MM.1S (cell line): ENCODE measurements at regions not wholly inside any gene's neighbourhood (a gene's known extent, or its start where the extent isn't known, plus 50 kb on each side); places are given as distances from the start of the nearest gene placed in this dataset.

Experiments
- DNase-seq: peaks from one replicate; pipeline ENCODE4 v3.0.0-alpha.2; 2015
- H2AFZ ChIP-seq: fragments of 300-600 bp; sonication (generic); 2 replicates; pipeline ENCODE4 v1.6.0; 2016; ENCODE audit warnings: antibody characterized with exemption, low read length
- H3F3A ChIP-seq: fragments of 300-600 bp; sonication (generic); 2 replicates; pipeline ENCODE4 v1.6.1; 2016; ENCODE audit warnings: mild to moderate bottlenecking, antibody characterized with exemption, low read length, moderate library complexity, mixed read lengths; ENCODE audit not compliant: insufficient read depth
- H3K27ac ChIP-seq: fragments of 300-600 bp; sonication (generic); 2 replicates; pipeline ENCODE4 v1.5.1; 2016; ENCODE audit warnings: mild to moderate bottlenecking, low read length
- H3K27me3 ChIP-seq: fragments of 300-600 bp; sonication (generic); replicated peaks from 2 replicates; pipeline ENCODE4 v1.6.0; 2016; ENCODE audit warnings: low read length; ENCODE audit not compliant: insufficient read depth
- H3K36me3 ChIP-seq: fragments of 300-600 bp; sonication (generic); replicated peaks from 2 replicates; pipeline ENCODE4 v1.6.1; 2016; ENCODE audit warnings: mild to moderate bottlenecking, low read length, mixed read lengths; ENCODE audit not compliant: insufficient read depth
- H3K4me1 ChIP-seq: fragments of 300-600 bp; sonication (generic); 2 replicates; pipeline ENCODE4 v1.6.1; 2016; ENCODE audit warnings: low read length, mixed read lengths
- H3K4me2 ChIP-seq: fragments of 300-600 bp; sonication (generic); 2 replicates; pipeline ENCODE4 v1.6.0; 2016; ENCODE audit warnings: low read depth, low read length
- H3K4me3 ChIP-seq: fragments of 300-600 bp; sonication (generic); 2 replicates; pipeline ENCODE4 v1.5.1; 2016; ENCODE audit warnings: low read length, mixed read lengths
- H3K79me2 ChIP-seq: fragments of 300-600 bp; sonication (generic); 2 replicates; pipeline ENCODE4 v1.6.1; 2016; ENCODE audit warnings: mixed run types, low read length, mixed read lengths
- H3K9ac ChIP-seq: fragments of 300-600 bp; sonication (generic); 2 replicates; pipeline ENCODE4 v1.6.1; 2016; ENCODE audit warnings: low read length, mixed read lengths
- H3K9me2 ChIP-seq: fragments of 300-600 bp; sonication (generic); replicated peaks from 2 replicates; pipeline ENCODE4 v1.6.1; 2016; ENCODE audit warnings: mild to moderate bottlenecking, low read length, mixed read lengths; ENCODE audit not compliant: insufficient read depth
- H3K9me3 ChIP-seq: fragments of 300-600 bp; sonication (generic); replicated peaks from 2 replicates; pipeline ENCODE4 v1.6.1; 2016; ENCODE audit warnings: mild to moderate bottlenecking, low read length, mixed read lengths; ENCODE audit not compliant: insufficient read depth
- H4K20me1 ChIP-seq: fragments of 300-600 bp; sonication (generic); 2 replicates; pipeline ENCODE4 v1.6.1; 2016; ENCODE audit warnings: mild to moderate bottlenecking, low read length, moderate library complexity, mixed read lengths; ENCODE audit not compliant: insufficient read depth
- CTCF ChIP-seq: fragments of 300-600 bp; sonication (generic); IDR thresholded peaks from 2 replicates; pipeline ENCODE4 v1.5.1; 2016; ENCODE audit warnings: antibody characterized with exemption, low read length, mixed read lengths
- EZH2 ChIP-seq: fragments of 300-600 bp; sonication (generic); optimal IDR thresholded peaks from 2 replicates; pipeline ENCODE3; 2017; ENCODE audit warnings: low read depth, mild to moderate bottlenecking, antibody characterized with exemption, low read length, mixed read lengths
- EZH2phosphoT487 ChIP-seq: fragments of 300-600 bp; sonication (generic); IDR thresholded peaks from 2 replicates; pipeline ENCODE4 v1.6.1; 2018; ENCODE audit warnings: antibody characterized with exemption, low read length

- H3K36me3 ChIP-seq = no peaks in the 10 kb centered on the region
- H3K9ac ChIP-seq = no peak overlapping the region
- H3F3A ChIP-seq = no peaks in the 10 kb centered on the region
- H3K27ac ChIP-seq = no peak overlapping the region
- H3K4me1 ChIP-seq = no peaks in the 10 kb centered on the region
- TF ChIP-seq EZH2phosphoT487 = no peak
- no peak for TF ChIP-seq CTCF
- no peak for TF ChIP-seq EZH2
- H3K79me2 ChIP-seq = no peaks in the 10 kb centered on the region
- no peaks in the 10 kb centered on the region for H4K20me1 ChIP-seq
- no peaks in the 10 kb centered on the region for H3K9me2 ChIP-seq
- no peaks in the 10 kb centered on the region for H3K27me3 ChIP-seq
- H2AFZ ChIP-seq = no peak overlapping the region
- no peaks in the 10 kb centered on the region for H3K9me3 ChIP-seq
- H3K4me2 ChIP-seq = no peak overlapping the region
- H3K4me3 ChIP-seq = no peak overlapping the region
- DNase-seq = no peak
Measured at GRCh38 chr5:43840424-43841125, 237.6 kb downstream of the NNT start.

DNA sequence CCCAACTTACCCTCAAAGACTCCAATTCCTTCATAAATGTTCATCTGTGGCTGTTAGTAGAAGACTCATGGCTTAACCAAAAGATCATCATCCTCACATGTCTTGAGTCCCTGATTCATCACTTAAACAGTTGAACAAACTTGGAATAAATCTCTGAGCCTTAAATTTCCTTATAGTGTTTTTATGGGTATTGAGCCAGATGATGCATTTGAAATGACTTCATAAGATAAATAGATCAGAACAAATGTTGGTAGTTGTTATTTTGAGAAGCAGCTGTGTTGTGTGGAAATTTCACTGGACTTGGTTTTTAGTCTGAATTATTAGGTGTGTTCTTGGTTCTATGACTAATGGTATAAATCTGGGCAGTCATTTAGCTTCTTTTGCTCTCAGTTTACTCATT, 236.2 kb downstream of the NNT start:
- no peaks in the 10 kb centered on the region for H3K9me3 ChIP-seq
- H3K27ac ChIP-seq = no peak overlapping the region
- H3K79me2 ChIP-seq = no peaks in the 10 kb centered on the region
- no peaks in the 10 kb centered on the region for H3F3A ChIP-seq
- H3K36me3 ChIP-seq = no peaks in the 10 kb centered on the region
- H3K4me3 ChIP-seq = no peak overlapping the region
- no peak overlapping the region for H2AFZ ChIP-seq
- H3K4me2 ChIP-seq = no peak overlapping the region
- H3K4me1 ChIP-seq = no peaks in the 10 kb centered on the region
- no peaks in the 10 kb centered on the region for H3K27me3 ChIP-seq
- TF ChIP-seq CTCF = no peak
- TF ChIP-seq EZH2 = no peak
- TF ChIP-seq EZH2phosphoT487 = no peak
- no peaks in the 10 kb centered on the region for H3K9me2 ChIP-seq
- no peaks in the 10 kb centered on the region for H4K20me1 ChIP-seq
- no peak overlapping the region for H3K9ac ChIP-seq
- DNase-seq = no peak

- no peak for TF ChIP-seq EZH2phosphoT487
- TF ChIP-seq CTCF = no peak
- no peak for TF ChIP-seq EZH2
- H3K27me3 ChIP-seq = no peaks in the 10 kb centered on the region
Measured at GRCh38 chr5:43837996-43838395, 235.0 kb downstream of the NNT start.

More at GRCh38 chr5:43837996-43838395, 235.0 kb downstream of the NNT start:
- H2AFZ ChIP-seq = no peak overlapping the region
- H3K27ac ChIP-seq = no peak overlapping the region
- H3K4me1 ChIP-seq = no peaks in the 10 kb centered on the region
- no peak overlapping the region for H3K4me2 ChIP-seq
- H4K20me1 ChIP-seq = no peaks in the 10 kb centered on the region
- no peaks in the 10 kb centered on the region for H3F3A ChIP-seq
- no peaks in the 10 kb centered on the region for H3K9me3 ChIP-seq
- no peaks in the 10 kb centered on the region for H3K36me3 ChIP-seq
- H3K4me3 ChIP-seq = no peak overlapping the region
- no peak overlapping the region for H3K9ac ChIP-seq
- no peak for DNase-seq
- no peaks in the 10 kb centered on the region for H3K79me2 ChIP-seq
- H3K9me2 ChIP-seq = no peaks in the 10 kb centered on the region
